HFF-Myc (cell line): ENCODE measurements at regions not wholly inside any gene's neighbourhood (a gene's known extent, or its start where the extent isn't known, plus 50 kb on each side); places are given as distances from the start of the nearest gene placed in this dataset.
"Not testable (repeated sequence)": the region's sequence is repeated elsewhere in the genome, so short reads cannot be mapped to it uniquely, and the experiment has no call there.

Experiments
- DNase-seq: peaks from one replicate; pipeline ENCODE4 v3.0.0-alpha.2; 2011; ENCODE audit warnings: low read depth; ENCODE audit errors: extremely low read depth
- H3K4me3 ChIP-seq: replicated peaks from 2 replicates; pipeline ENCODE4 v1.5.1; 2011; ENCODE audit warnings: low read depth, mild to moderate bottlenecking, control low read depth, low read length
- CTCF ChIP-seq: IDR thresholded peaks from 2 replicates; pipeline ENCODE4 v1.5.1; 2012; ENCODE audit warnings: mild to moderate bottlenecking, low read depth, low read length, control low read depth; ENCODE audit errors: missing control alignments

DNA sequence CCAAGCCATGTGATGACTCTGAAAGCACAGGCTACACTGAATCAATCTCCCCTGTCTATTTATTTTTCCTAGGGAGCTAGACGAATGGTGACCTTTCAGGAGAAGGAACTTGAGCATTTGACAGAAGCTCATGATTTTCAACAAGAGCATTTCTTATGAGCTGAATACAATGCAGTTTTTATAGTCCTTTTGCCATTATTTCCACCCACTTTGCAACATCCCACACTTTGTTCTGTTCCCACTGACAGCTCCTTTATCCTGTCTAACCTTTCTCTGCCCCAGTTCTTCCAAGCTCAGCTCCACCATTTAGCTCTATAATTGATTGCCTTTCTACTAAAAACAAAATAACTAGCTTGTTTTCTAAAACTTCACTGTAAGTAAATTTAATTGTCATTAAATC, 91.9 kb upstream of the PRSS1 start:
- no peak for TF ChIP-seq CTCF
- DNase-seq, result no peak
- no peak overlapping the region for H3K4me3 ChIP-seq

- DNase-seq, result no peak
- peak; percentile 7 for TF ChIP-seq CTCF
- no peak overlapping the region for H3K4me3 ChIP-seq
Measured at GRCh38 chr7:142654398-142654797, 94.9 kb upstream of the PRSS1 start.

GRCh38 chr7:142647749-142648148, 101.5 kb upstream of the PRSS1 start:
- TF ChIP-seq CTCF, result no peak
- no peak overlapping the region for H3K4me3 ChIP-seq
- no peak for DNase-seq

DNA sequence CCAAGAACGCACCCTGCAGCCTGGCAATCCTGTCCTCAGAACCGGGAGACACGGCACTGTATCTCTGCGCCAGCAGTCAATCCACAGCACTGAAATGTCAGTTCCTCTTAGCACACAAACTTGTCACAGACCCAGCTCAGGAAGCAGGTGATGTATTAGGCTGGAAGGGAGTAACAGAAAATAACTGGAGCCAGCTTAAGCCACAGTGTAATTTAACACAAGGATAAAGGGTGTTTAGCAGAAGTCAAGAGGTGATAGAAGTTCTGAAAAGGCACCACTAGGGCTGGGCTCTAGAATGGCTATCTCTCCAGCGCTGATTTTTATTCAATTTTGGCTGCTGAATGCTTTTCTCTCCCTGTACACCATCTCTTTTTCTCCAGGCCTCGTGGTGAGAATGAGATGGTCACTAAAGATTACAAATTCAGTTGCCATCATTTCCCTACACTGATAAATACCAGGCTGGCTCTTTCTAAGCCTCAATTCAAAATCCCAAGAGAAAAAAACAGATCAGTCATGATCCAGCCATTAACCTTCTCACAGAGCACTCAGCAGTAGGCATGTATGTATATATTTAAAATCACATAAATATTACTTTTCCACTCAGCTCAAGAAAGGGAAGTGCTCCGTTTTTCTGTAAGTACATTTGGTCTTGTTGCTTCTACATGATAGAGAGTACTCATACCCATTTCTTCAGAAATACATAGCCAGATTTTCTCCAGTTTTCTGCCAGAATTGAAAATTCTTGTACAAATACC, 102.7 kb upstream of the PRSS1 start:
- DNase-seq, result no peak
- no peak overlapping the region for H3K4me3 ChIP-seq
- TF ChIP-seq CTCF, result no peak

DNA sequence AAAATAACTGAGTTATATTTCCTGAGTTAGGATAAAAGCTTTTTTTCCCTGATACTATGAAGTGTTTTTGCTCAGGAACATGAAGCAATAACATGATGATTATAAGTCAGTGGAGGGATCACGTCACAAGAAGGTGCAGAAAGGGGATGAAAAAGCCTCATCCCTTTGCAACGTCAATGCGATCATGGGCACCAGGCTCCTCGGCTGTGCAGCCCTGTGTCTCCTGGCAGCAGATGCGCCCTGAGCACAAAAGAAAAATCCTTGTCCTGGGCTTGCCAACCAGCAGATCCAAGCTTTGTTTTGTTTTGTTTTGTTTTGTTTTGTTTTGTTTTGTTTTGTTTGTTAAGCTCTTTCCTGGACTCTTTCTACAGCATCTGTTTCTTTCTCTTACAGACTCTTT, 103.5 kb upstream of the PRSS1 start:
- H3K4me3 ChIP-seq, result no peak overlapping the region
- TF ChIP-seq CTCF, result no peak
- no peak for DNase-seq

DNA sequence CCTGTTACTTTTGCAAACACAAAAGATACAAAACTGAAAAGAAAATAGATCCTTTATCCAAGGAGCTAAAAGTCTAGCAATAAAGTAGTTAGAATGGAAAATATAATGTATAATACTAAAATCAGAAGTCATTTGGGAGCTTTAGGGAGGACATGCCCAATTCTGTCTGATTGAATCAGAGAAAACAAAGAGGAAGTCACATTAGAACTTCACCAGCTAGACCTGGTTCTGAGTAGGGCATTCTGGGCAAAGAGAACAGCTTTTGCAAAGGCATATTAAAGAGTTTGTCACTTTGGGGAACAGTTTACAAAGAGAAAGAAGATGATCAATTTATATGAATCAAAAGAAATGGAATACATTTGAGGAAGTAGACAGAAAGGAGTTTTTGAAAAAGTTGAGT, 107.0 kb upstream of the PRSS1 start:
- no peak for TF ChIP-seq CTCF
- DNase-seq, result no peak
- no peak overlapping the region for H3K4me3 ChIP-seq

GRCh38 chr7:142641252-142641651, 108.0 kb upstream of the PRSS1 start:
- DNase-seq, H3K4me3 ChIP-seq: not testable (repeated sequence)
